HepG2 (cell line): ENCODE measurements at regions not wholly inside any gene's neighbourhood (a gene's known extent, or its start where the extent isn't known, plus 50 kb on each side); places are given as distances from the start of the nearest gene placed in this dataset.
A peak's percentile ranks its signal among the peaks of the same experiment; 100 is the strongest.

ENCODE experiments used
- ATAC-seq: fragments of 200-7000 bp; cut with Tn5 transposase; 3 replicates; pipeline ENCODE4 v1.9.1; 2020; ENCODE audit warnings: mild to moderate bottlenecking, moderate library complexity
- BruUV-seq: library from RNA; stranded (reverse); fragments of 400-500 nt; replicated peaks from 2 replicates; lab custom pipeline; 2021; lab: Mats Ljungman, UMichigan
- CTCF ChIA-PET: fragments of 300-600 bp; formaldehyde crosslinking; extraction: SDS; loops from one replicate; lab custom pipeline; 2021; ENCODE audit warnings: low total read pairs, inconsistent platforms, low intra/inter-chr PET ratio; lab: Yijun Ruan, JAX
- POLR2A ChIA-PET: fragments of 350-600 bp; sonication (Branson Sonifier 250); formaldehyde crosslinking; loops from one replicate; lab custom pipeline; 2020; ENCODE audit warnings: antibody characterized with exemption, inconsistent platforms; lab: Yijun Ruan, JAX
- DNase-seq: peaks from one replicate; pipeline ENCODE4 v3.0.0-alpha.2; 2015; ENCODE audit warnings: low spot score
- FAIRE-seq: peaks from 3 replicates; lab custom pipeline; 2011; peaks lifted over from hg19 to GRCh38; lab: Jason Lieb, UNC
- H2AFZ ChIP-seq: one replicate; pipeline ENCODE4 v1.6.1; 2011; ENCODE audit warnings: low read length, inconsistent platforms
- H3K27ac ChIP-seq: fragments of 300-600 bp; 3 replicates; pipeline ENCODE4 v1.8.0; 2011; ENCODE audit warnings: mixed run types, mild to moderate bottlenecking, mixed read lengths, low read length, inconsistent platforms; ENCODE audit not compliant: insufficient read depth; ENCODE audit errors: extremely low read length
- H3K27me3 ChIP-seq, 2 experiments: fragments of 200-600 bp in 1 of 2; 2 replicates in 1 of 2; 3 replicates in 1 of 2; pipeline versions ENCODE4 v1.6.0 to v1.8.0; 2011; ENCODE audit warnings: low read length in 2 of 2, mild to moderate bottlenecking in 2 of 2, moderate library complexity in 2 of 2, inconsistent platforms in 1 of 2; ENCODE audit not compliant: insufficient read depth in 2 of 2, control insufficient read depth in 1 of 2
- H3K36me3 ChIP-seq, 2 experiments: fragments of 200-600 bp in 1 of 2; replicated peaks in 1 of 2; 2 replicates in 1 of 2; 3 replicates in 1 of 2; pipeline versions ENCODE4 v1.5.1 to v1.8.0; 2011; ENCODE audit warnings: low read length in 2 of 2, inconsistent platforms in 1 of 2; ENCODE audit not compliant: insufficient read depth in 2 of 2, control insufficient read depth in 1 of 2
- H3K4me1 ChIP-seq: 2 replicates; pipeline ENCODE4 v1.5.1; 2012; ENCODE audit warnings: low read length, inconsistent platforms; ENCODE audit not compliant: insufficient read depth
- H3K4me2 ChIP-seq: 2 replicates; pipeline ENCODE4 v1.6.0; 2011; ENCODE audit warnings: low read depth, low read length, inconsistent platforms
- H3K4me3 ChIP-seq, 3 experiments: fragments of 200-600 bp in 1 of 3; sonication (generic), shearing (Covaris generic) in 1 of 3; replicated peaks in 1 of 3; 2 replicates each; pipeline ENCODE4 v1.5.1; 2011 to 2016; ENCODE audit warnings: low read length in 3 of 3, inconsistent platforms in 2 of 3, low read depth in 2 of 3, mild to moderate bottlenecking in 2 of 3, control low read depth in 1 of 3, mixed read lengths in 1 of 3; ENCODE audit not compliant: insufficient read depth in 1 of 3
- H3K79me2 ChIP-seq: one replicate; pipeline ENCODE4 v1.6.1; 2011; ENCODE audit warnings: low read length, inconsistent platforms; ENCODE audit not compliant: insufficient read depth
- H3K9ac ChIP-seq: 2 replicates; pipeline ENCODE4 v1.6.0; 2011; ENCODE audit warnings: mild to moderate bottlenecking, low read depth, low read length, inconsistent platforms; ENCODE audit not compliant: insufficient read depth
- H3K9me3 ChIP-seq: 2 replicates; pipeline ENCODE4 v1.5.1; 2012; ENCODE audit warnings: mild to moderate bottlenecking, low read length
- H4K20me1 ChIP-seq: 2 replicates; pipeline ENCODE4 v1.6.0; 2011; ENCODE audit warnings: inconsistent platforms, mild to moderate bottlenecking, low read length, moderate library complexity; ENCODE audit not compliant: insufficient read depth
- ATF5 ChIP-seq: sonication (generic); formaldehyde crosslinking; IDR thresholded peaks from 2 replicates; pipeline ENCODE4 v1.4.0; 2020; ENCODE audit warnings: mild to moderate bottlenecking, low read depth, missing genetic modification reagents
- BCL6 ChIP-seq: IDR thresholded peaks from 2 replicates; pipeline ENCODE4 v1.6.1; 2016; ENCODE audit warnings: missing genetic modification reagents, missing compliant biosample characterization
- CEBPB ChIP-seq: IDR thresholded peaks from 2 replicates; pipeline ENCODE4 v1.6.1; 2011; ENCODE audit warnings: low read depth, low read length, improper control_type of control experiment, borderline replicate concordance
- CEBPG ChIP-seq: IDR thresholded peaks from 2 replicates; pipeline ENCODE4 v1.6.1; 2016
- DDIT3 ChIP-seq: sonication (generic); formaldehyde crosslinking; IDR thresholded peaks from 2 replicates; pipeline ENCODE4 v1.4.0; 2020; ENCODE audit warnings: mild to moderate bottlenecking, missing genetic modification reagents
- FOXA1 ChIP-seq, 2 experiments: fragments of 450-650 bp in 1 of 2; sonication (generic) in 1 of 2; formaldehyde crosslinking in 1 of 2; IDR thresholded peaks; 2 replicates each; pipeline versions ENCODE4 v1.4.0 to v1.6.1; 2016 to 2020; ENCODE audit warnings: missing genetic modification reagents in 1 of 2
- HNRNPLL ChIP-seq: fragments of 200-400 bp; formaldehyde crosslinking; IDR thresholded peaks from 2 replicates; pipeline ENCODE4 v1.6.1; 2017; ENCODE audit warnings: mild to moderate bottlenecking, low read depth, low read length; ENCODE audit not compliant: poor library complexity, severe bottlenecking
- MEF2D ChIP-seq: sonication (generic); formaldehyde crosslinking; IDR thresholded peaks from 2 replicates; pipeline ENCODE4 v1.5.1; 2020; ENCODE audit warnings: mild to moderate bottlenecking, missing genetic modification reagents
- WIZ ChIP-seq: sonication (generic); formaldehyde crosslinking; IDR thresholded peaks from 2 replicates; pipeline ENCODE4 v1.5.1; 2020; ENCODE audit warnings: mild to moderate bottlenecking, missing genetic modification reagents
- ZNF644 ChIP-seq: IDR thresholded peaks from 2 replicates; pipeline ENCODE4 v1.6.1; 2016; ENCODE audit warnings: low read depth
- WGBS: methylation state at CpG from one replicate; pipeline ENCODE4 v1.1.6; 2017; ENCODE audit warnings: low lambda C conversion rate; 5-methylcytosine and 5-hydroxymethylcytosine counted together
- in situ Hi-C: cut with HindIII; loops from 2 replicates; pipeline ENCODE4 v1.10.0; 2017; ENCODE audit warnings: low pct_unique_long_range_greater_than_20kb; ENCODE audit not compliant: extremely low pct_ligation_motif_present
- intact Hi-C: fragments of 100-400 bp; cut with micrococcal nuclease; formaldehyde crosslinking; loops from one replicate; pipeline ENCODE4 v1.10.0; 2022; ENCODE audit not compliant: unreplicated experiment
- TF ChIP-seq, protein P1 (sequence below): sonication (generic); formaldehyde crosslinking; IDR thresholded peaks from 2 replicates; pipeline ENCODE4 v1.4.0; 2020; ENCODE audit warnings: missing genetic modification reagents, borderline replicate concordance
- TF ChIP-seq, protein P2 (sequence below), 2 experiments: fragments of 450-650 bp in 1 of 2; sonication (generic) in 1 of 2; formaldehyde crosslinking; IDR thresholded peaks; 2 replicates each; pipeline versions ENCODE4 v1.5.0 to v1.8.0; 2020 to 2022; ENCODE audit warnings: mild to moderate bottlenecking in 1 of 2, missing genetic modification reagents in 1 of 2

GRCh38 chr2:187213798-187214197 lies 234.3 kb downstream of the CALCRL start (continued):
- TF ChIP-seq, protein P1, sequence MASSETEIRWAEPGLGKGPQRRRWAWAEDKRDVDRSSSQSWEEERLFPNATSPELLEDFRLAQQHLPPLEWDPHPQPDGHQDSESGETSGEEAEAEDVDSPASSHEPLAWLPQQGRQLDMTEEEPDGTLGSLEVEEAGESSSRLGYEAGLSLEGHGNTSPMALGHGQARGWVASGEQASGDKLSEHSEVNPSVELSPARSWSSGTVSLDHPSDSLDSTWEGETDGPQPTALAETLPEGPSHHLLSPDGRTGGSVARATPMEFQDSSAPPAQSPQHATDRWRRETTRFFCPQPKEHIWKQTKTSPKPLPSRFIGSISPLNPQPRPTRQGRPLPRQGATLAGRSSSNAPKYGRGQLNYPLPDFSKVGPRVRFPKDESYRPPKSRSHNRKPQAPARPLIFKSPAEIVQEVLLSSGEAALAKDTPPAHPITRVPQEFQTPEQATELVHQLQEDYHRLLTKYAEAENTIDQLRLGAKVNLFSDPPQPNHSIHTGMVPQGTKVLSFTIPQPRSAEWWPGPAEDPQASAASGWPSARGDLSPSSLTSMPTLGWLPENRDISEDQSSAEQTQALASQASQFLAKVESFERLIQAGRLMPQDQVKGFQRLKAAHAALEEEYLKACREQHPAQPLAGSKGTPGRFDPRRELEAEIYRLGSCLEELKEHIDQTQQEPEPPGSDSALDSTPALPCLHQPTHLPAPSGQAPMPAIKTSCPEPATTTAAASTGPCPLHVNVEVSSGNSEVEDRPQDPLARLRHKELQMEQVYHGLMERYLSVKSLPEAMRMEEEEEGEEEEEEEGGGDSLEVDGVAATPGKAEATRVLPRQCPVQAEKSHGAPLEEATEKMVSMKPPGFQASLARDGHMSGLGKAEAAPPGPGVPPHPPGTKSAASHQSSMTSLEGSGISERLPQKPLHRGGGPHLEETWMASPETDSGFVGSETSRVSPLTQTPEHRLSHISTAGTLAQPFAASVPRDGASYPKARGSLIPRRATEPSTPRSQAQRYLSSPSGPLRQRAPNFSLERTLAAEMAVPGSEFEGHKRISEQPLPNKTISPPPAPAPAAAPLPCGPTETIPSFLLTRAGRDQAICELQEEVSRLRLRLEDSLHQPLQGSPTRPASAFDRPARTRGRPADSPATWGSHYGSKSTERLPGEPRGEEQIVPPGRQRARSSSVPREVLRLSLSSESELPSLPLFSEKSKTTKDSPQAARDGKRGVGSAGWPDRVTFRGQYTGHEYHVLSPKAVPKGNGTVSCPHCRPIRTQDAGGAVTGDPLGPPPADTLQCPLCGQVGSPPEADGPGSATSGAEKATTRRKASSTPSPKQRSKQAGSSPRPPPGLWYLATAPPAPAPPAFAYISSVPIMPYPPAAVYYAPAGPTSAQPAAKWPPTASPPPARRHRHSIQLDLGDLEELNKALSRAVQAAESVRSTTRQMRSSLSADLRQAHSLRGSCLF (CRISPR knock-in tag) = no peak
- no peak for TF ChIP-seq ATF5
- no peak for TF ChIP-seq DDIT3 (CRISPR knock-in tag)
- TF ChIP-seq MEF2D (CRISPR knock-in tag) = no peak
- TF ChIP-seq BCL6 = no peak

DNA sequence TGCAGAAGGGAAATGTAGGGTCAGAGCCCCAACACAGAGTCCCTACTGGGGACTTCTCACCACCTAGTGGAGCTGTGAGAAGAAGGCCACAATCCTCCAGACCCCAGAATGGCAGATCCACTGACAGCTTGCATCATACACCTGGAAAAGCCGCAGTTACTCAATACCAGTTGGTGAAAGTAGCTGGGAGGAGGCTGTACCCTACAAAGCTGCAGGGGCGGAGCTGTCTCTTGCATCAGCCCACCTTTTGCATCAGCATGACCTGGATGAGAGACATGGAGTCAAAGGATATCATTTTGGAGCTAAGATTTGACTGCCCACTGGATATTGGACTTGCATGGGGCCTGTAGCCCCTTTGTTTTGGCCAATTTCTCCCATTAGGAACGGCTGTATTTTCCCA lies 237.3 kb downstream of the CALCRL start:
- WGBS = 6% methylated on average over 3 of the region's 3 CpGs
- ChIA-PET CTCF (no interaction called here), POLR2A (no interaction called here)
- no peaks in the 10 kb centered on the region for H3K4me1 ChIP-seq
- no peak overlapping the region for H3K9ac ChIP-seq
- TF ChIP-seq, protein P2, sequence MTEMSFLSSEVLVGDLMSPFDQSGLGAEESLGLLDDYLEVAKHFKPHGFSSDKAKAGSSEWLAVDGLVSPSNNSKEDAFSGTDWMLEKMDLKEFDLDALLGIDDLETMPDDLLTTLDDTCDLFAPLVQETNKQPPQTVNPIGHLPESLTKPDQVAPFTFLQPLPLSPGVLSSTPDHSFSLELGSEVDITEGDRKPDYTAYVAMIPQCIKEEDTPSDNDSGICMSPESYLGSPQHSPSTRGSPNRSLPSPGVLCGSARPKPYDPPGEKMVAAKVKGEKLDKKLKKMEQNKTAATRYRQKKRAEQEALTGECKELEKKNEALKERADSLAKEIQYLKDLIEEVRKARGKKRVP (CRISPR knock-in tag; IDR thresholded peaks at IDR 0.05) = peak in 1 of 2 experiments; percentile 93; a peak in 2 of 4 replicates
- TF ChIP-seq CEBPB (peak; percentile 54; the same call in 1 of the 2 replicates), ZNF644 (CRISPR knock-in tag) (0 out of 2 replicates have a peak, but pooled peaks have one; percentile 59), WIZ (CRISPR knock-in tag) (no peak), CEBPG (peak; percentile 38; the same call in 1 of the 2 replicates), FOXA1 (IDR thresholded peaks at IDR 0.05) (no peak), FOXA1 (CRISPR knock-in tag; IDR thresholded peaks at IDR 0.05) (no peak), HNRNPLL (no peak)
- DNase-seq = peak; percentile 8
- no peaks in the 10 kb centered on the region for H3K36me3 ChIP-seq
- FAIRE-seq = no peak
- in situ Hi-C loops = no loop called here
- ATAC-seq = peak; percentile 52; the same call in 2 of the 3 replicates
- no peak overlapping the region for H2AFZ ChIP-seq
- no peak overlapping the region for H3K27ac ChIP-seq
- H3K4me3 ChIP-seq = no peak overlapping the region
- no peaks in the 10 kb centered on the region for H3K27me3 ChIP-seq
- H3K9me3 ChIP-seq = no peaks in the 10 kb centered on the region
- H3K4me2 ChIP-seq = no peak overlapping the region
- no peaks in the 10 kb centered on the region for H4K20me1 ChIP-seq
- BruUV-seq = no TSS peak
- intact Hi-C loops = no loop called here
- no peaks in the 10 kb centered on the region for H3K79me2 ChIP-seq
